ENCODE measurements at regions not wholly inside any gene's neighbourhood (a gene's known extent, or its start where the extent isn't known, plus 50 kb on each side); places are given as distances from the start of the nearest gene placed in this dataset.

DNA sequence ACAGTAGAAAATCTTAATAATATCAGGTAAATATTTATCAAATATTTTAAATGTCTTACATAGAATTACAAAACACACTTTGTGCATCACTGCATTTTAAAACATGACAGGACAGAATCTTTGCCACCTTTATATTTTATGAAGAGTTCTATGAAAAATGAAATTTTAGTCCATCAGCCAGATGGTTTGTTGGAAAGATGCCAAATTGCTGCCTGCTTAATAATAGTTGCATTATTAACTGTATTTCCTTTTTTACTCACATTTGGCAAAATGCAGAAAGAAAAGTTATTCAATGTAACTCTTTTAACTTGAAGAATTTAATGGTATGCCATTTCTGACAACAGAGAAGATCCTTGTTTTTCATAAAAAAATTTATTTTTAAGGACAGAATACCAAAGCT, 1271.6 kb downstream of the NSUN3 start:
- TF ChIP-seq, protein P1, sequence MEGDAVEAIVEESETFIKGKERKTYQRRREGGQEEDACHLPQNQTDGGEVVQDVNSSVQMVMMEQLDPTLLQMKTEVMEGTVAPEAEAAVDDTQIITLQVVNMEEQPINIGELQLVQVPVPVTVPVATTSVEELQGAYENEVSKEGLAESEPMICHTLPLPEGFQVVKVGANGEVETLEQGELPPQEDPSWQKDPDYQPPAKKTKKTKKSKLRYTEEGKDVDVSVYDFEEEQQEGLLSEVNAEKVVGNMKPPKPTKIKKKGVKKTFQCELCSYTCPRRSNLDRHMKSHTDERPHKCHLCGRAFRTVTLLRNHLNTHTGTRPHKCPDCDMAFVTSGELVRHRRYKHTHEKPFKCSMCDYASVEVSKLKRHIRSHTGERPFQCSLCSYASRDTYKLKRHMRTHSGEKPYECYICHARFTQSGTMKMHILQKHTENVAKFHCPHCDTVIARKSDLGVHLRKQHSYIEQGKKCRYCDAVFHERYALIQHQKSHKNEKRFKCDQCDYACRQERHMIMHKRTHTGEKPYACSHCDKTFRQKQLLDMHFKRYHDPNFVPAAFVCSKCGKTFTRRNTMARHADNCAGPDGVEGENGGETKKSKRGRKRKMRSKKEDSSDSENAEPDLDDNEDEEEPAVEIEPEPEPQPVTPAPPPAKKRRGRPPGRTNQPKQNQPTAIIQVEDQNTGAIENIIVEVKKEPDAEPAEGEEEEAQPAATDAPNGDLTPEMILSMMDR (IDR thresholded peaks at IDR 0.05): no peak
- TF ChIP-seq POLR2A (IDR thresholded peaks at IDR 0.05): no peak
